Keratinocyte (primary cell): ENCODE measurements at regions not wholly inside any gene's neighbourhood (a gene's known extent, or its start where the extent isn't known, plus 50 kb on each side); places are given as distances from the start of the nearest gene placed in this dataset.
"Not testable (repeated sequence)": the region's sequence is repeated elsewhere in the genome, so short reads cannot be mapped to it uniquely, and the experiment has no call there.

Experiments used
- DNase-seq: peaks from one replicate; pipeline ENCODE4 v3.0.0-alpha.2; 2011; ENCODE audit warnings: low read depth, missing footprints, low spot score
- FAIRE-seq: peaks from 2 replicates; lab custom pipeline; 2011; peaks lifted over from hg19 to GRCh38; lab: Jason Lieb, UNC
- H2AFZ ChIP-seq: 2 replicates; pipeline ENCODE4 v1.6.0; 2012; ENCODE audit warnings: low read length, control low read depth, inconsistent platforms; ENCODE audit not compliant: control insufficient read depth
- H3K27ac ChIP-seq: 2 replicates; pipeline ENCODE4 v1.5.1; 2011; ENCODE audit warnings: low read length; ENCODE audit not compliant: control insufficient read depth, insufficient read depth
- H3K27me3 ChIP-seq: 3 replicates; pipeline ENCODE4 v1.6.0; 2011; ENCODE audit warnings: low read length; ENCODE audit not compliant: control insufficient read depth, insufficient read depth; ENCODE audit errors: extremely low read depth
- H3K36me3 ChIP-seq, 2 experiments: 2 replicates in 1 of 2; 3 replicates in 1 of 2; pipeline ENCODE4 v1.5.1; 2011; ENCODE audit warnings: low read length in 2 of 2, mild to moderate bottlenecking in 1 of 2; ENCODE audit not compliant: control insufficient read depth in 2 of 2, insufficient read depth in 2 of 2; ENCODE audit errors: extremely low read depth in 1 of 2
- H3K4me1 ChIP-seq: 3 replicates; pipeline ENCODE4 v1.5.1; 2011; ENCODE audit warnings: low read length; ENCODE audit not compliant: control insufficient read depth, insufficient read depth; ENCODE audit errors: extremely low read depth
- H3K4me2 ChIP-seq: 3 replicates; pipeline ENCODE4 v1.6.0; 2011; ENCODE audit warnings: low read depth, low read length; ENCODE audit not compliant: control insufficient read depth, insufficient read depth; ENCODE audit errors: extremely low read depth
- H3K4me3 ChIP-seq, 3 experiments: fragments of 200-600 bp in 1 of 3; sonication (generic) in 1 of 3; 2 replicates in 2 of 3; 3 replicates in 1 of 3; pipeline ENCODE4 v1.5.1; 2011 to 2016; ENCODE audit warnings: low read length in 3 of 3, mild to moderate bottlenecking in 3 of 3, control low read depth in 2 of 3, inconsistent platforms in 1 of 3, low read depth in 1 of 3, mixed read lengths in 1 of 3, mixed run types in 1 of 3, moderate library complexity in 1 of 3; ENCODE audit not compliant: control insufficient read depth in 2 of 3, insufficient read depth in 2 of 3; ENCODE audit errors: extremely low read depth in 1 of 3
- H3K79me2 ChIP-seq: 2 replicates; pipeline ENCODE4 v1.6.0; 2012; ENCODE audit warnings: low read length; ENCODE audit not compliant: control insufficient read depth, insufficient read depth
- H3K9ac ChIP-seq: 3 replicates; pipeline ENCODE4 v1.6.0; 2011; ENCODE audit warnings: low read length; ENCODE audit not compliant: control insufficient read depth, insufficient read depth; ENCODE audit errors: extremely low read depth
- H3K9me1 ChIP-seq: 3 replicates; pipeline ENCODE4 v1.6.0; 2011; ENCODE audit warnings: low read length; ENCODE audit not compliant: control insufficient read depth, insufficient read depth; ENCODE audit errors: extremely low read depth
- H3K9me3 ChIP-seq: 2 replicates; pipeline ENCODE4 v1.5.1; 2012; ENCODE audit warnings: low read depth, low read length; ENCODE audit not compliant: control insufficient read depth
- H4K20me1 ChIP-seq: 3 replicates; pipeline ENCODE4 v1.6.0; 2011; ENCODE audit warnings: low read length; ENCODE audit not compliant: control insufficient read depth, insufficient read depth; ENCODE audit errors: extremely low read depth
- CTCF ChIP-seq, 3 experiments: IDR thresholded peaks in 1 of 3; conservative IDR thresholded peaks in 1 of 3; optimal IDR thresholded peaks in 1 of 3; 2 replicates in 2 of 3; 3 replicates in 1 of 3; pipeline versions ENCODE3 to v1.5.1; 2011; ENCODE audit warnings: low read length in 3 of 3, mild to moderate bottlenecking in 3 of 3, moderate library complexity in 2 of 3, control low read depth in 1 of 3, inconsistent platforms in 1 of 3; ENCODE audit not compliant: insufficient read depth in 2 of 3; ENCODE audit errors: extremely low read depth in 1 of 3
- EZH2 ChIP-seq: IDR thresholded peaks from one replicate; pipeline ENCODE4 v1.6.1; 2012; ENCODE audit warnings: inconsistent platforms, mild to moderate bottlenecking, low read length, moderate library complexity
- dilution Hi-C: fragments of 300-500 bp; cut with MboI; formaldehyde crosslinking; loops from one replicate; pipeline ENCODE4 v1.7.0; 2020; ENCODE audit warnings: low sequenced_read_pairs; ENCODE audit not compliant: extremely low pct_ligation_motif_present

GRCh38 chr3:107227091-107227490, 150.1 kb upstream of the CCDC54 start:
- H3K27me3 ChIP-seq: no peaks in the 10 kb centered on the region
- no peaks in the 10 kb centered on the region for H3K36me3 ChIP-seq
- no peaks in the 10 kb centered on the region for H3K79me2 ChIP-seq
- no peak overlapping the region for H3K4me3 ChIP-seq
- TF ChIP-seq CTCF (optimal IDR thresholded peaks at IDR 0.05 in 1 of 3, IDR thresholded peaks at IDR 0.05 in 1 of 3, conservative IDR thresholded peaks at IDR 0.05 in 1 of 3; ENCODE audit: extremely low read depth in 1 of 3, insufficient read depth in 2 of 3, low read length in 3 of 3) (no peak), EZH2 (no peak)
- H3K27ac ChIP-seq: no peak overlapping the region
- dilution Hi-C loops: no loop called here
- no peaks in the 10 kb centered on the region for H3K9me1 ChIP-seq
- no peak overlapping the region for H2AFZ ChIP-seq
- no peak for DNase-seq
- no peak overlapping the region for H3K9ac ChIP-seq
- H3K9me3 ChIP-seq: no peaks in the 10 kb centered on the region
- FAIRE-seq: no peak
- no peaks in the 10 kb centered on the region for H4K20me1 ChIP-seq
- H3K4me2 ChIP-seq: no peak overlapping the region
- H3K4me1 ChIP-seq: peaks cover 4% of the 10 kb centered on the region

GRCh38 chr3:107233877-107234276, 143.4 kb upstream of the CCDC54 start:
- H3K4me3 ChIP-seq, H3K79me2 ChIP-seq, H3K9me3 ChIP-seq, FAIRE-seq, H3K27ac ChIP-seq, H3K27me3 ChIP-seq, H3K36me3 ChIP-seq, H3K4me2 ChIP-seq, H3K9ac ChIP-seq, H4K20me1 ChIP-seq, H3K9me1 ChIP-seq, DNase-seq, H2AFZ ChIP-seq, dilution Hi-C loops: not testable (repeated sequence)
- peaks cover 13% of the 10 kb centered on the region for H3K4me1 ChIP-seq

- peaks cover 16% of the 10 kb centered on the region for H3K4me1 ChIP-seq
- H3K27ac ChIP-seq: peak overlapping the region; percentile 37
- peak overlapping the region; percentile 64 for H2AFZ ChIP-seq
- dilution Hi-C loops: no loop called here
- H3K9me1 ChIP-seq: no peaks in the 10 kb centered on the region
- no peaks in the 10 kb centered on the region for H3K36me3 ChIP-seq
- no peak for FAIRE-seq
- H4K20me1 ChIP-seq: no peaks in the 10 kb centered on the region
- TF ChIP-seq CTCF (optimal IDR thresholded peaks at IDR 0.05 in 1 of 3, IDR thresholded peaks at IDR 0.05 in 1 of 3, conservative IDR thresholded peaks at IDR 0.05 in 1 of 3; ENCODE audit: extremely low read depth in 1 of 3, insufficient read depth in 2 of 3, low read length in 3 of 3) (no peak), EZH2 (no peak)
- H3K27me3 ChIP-seq: no peaks in the 10 kb centered on the region
- peak overlapping the region; percentile 1 to 57 (median 56) for H3K4me3 ChIP-seq
- H3K79me2 ChIP-seq: no peaks in the 10 kb centered on the region
- no peak for DNase-seq
- H3K9me3 ChIP-seq: no peaks in the 10 kb centered on the region
- H3K9ac ChIP-seq: peak overlapping the region; percentile 43
- H3K4me2 ChIP-seq: peak overlapping the region; percentile 81
These were observed 141.9 kb upstream of the CCDC54 start for GRCh38 chr3:107235193-107235927.
